ENCODE measurements at regions not wholly inside any gene's neighbourhood (a gene's known extent, or its start where the extent isn't known, plus 50 kb on each side); places are given as distances from the start of the nearest gene placed in this dataset.

DNA sequence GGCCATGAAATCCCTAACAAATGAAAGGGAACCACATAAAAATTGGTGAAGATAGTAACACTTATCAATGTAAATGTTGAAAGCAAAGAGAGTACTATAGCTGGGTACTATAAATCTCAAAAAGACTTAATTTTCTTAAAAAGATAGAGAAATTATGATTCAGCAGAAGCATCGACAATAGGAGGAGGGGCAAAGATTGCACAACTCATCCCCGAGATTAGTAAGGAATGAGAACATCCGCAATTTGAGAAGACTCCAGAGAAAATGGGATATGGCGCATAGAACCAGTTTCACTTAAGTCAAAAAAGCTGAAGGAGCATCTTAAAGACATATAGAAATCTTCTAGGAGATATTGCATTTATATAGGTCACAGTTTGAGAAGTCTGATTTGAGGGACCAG lies 220.2 kb upstream of the SLC16A7 start:
- no peak overlapping the region for H3K9ac ChIP-seq (ENCODE audit: control insufficient read depth, insufficient read depth, low read length)
- TF ChIP-seq SPI1 (IDR thresholded peaks at IDR 0.05; ENCODE audit: borderline replicate concordance, insufficient read depth, low read depth, low read length) (no peak), RAD21 (IDR thresholded peaks at IDR 0.05; ENCODE audit: insufficient read depth, low read depth, low read length) (no peak), ZNF207 (IDR thresholded peaks at IDR 0.05; ENCODE audit: borderline replicate concordance) (no peak), TBL1XR1 (IDR thresholded peaks at IDR 0.05; ENCODE audit: low read depth, low read length) (no peak)
- TF ChIP-seq, protein P1, sequence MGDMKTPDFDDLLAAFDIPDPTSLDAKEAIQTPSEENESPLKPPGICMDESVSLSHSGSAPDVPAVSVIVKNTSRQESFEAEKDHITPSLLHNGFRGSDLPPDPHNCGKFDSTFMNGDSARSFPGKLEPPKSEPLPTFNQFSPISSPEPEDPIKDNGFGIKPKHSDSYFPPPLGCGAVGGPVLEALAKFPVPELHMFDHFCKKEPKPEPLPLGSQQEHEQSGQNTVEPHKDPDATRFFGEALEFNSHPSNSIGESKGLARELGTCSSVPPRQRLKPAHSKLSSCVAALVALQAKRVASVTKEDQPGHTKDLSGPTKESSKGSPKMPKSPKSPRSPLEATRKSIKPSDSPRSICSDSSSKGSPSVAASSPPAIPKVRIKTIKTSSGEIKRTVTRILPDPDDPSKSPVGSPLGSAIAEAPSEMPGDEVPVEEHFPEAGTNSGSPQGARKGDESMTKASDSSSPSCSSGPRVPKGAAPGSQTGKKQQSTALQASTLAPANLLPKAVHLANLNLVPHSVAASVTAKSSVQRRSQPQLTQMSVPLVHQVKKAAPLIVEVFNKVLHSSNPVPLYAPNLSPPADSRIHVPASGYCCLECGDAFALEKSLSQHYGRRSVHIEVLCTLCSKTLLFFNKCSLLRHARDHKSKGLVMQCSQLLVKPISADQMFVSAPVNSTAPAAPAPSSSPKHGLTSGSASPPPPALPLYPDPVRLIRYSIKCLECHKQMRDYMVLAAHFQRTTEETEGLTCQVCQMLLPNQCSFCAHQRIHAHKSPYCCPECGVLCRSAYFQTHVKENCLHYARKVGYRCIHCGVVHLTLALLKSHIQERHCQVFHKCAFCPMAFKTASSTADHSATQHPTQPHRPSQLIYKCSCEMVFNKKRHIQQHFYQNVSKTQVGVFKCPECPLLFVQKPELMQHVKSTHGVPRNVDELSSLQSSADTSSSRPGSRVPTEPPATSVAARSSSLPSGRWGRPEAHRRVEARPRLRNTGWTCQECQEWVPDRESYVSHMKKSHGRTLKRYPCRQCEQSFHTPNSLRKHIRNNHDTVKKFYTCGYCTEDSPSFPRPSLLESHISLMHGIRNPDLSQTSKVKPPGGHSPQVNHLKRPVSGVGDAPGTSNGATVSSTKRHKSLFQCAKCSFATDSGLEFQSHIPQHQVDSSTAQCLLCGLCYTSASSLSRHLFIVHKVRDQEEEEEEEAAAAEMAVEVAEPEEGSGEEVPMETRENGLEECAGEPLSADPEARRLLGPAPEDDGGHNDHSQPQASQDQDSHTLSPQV (IDR thresholded peaks at IDR 0.05), result no peak
- TF ChIP-seq, protein P2, sequence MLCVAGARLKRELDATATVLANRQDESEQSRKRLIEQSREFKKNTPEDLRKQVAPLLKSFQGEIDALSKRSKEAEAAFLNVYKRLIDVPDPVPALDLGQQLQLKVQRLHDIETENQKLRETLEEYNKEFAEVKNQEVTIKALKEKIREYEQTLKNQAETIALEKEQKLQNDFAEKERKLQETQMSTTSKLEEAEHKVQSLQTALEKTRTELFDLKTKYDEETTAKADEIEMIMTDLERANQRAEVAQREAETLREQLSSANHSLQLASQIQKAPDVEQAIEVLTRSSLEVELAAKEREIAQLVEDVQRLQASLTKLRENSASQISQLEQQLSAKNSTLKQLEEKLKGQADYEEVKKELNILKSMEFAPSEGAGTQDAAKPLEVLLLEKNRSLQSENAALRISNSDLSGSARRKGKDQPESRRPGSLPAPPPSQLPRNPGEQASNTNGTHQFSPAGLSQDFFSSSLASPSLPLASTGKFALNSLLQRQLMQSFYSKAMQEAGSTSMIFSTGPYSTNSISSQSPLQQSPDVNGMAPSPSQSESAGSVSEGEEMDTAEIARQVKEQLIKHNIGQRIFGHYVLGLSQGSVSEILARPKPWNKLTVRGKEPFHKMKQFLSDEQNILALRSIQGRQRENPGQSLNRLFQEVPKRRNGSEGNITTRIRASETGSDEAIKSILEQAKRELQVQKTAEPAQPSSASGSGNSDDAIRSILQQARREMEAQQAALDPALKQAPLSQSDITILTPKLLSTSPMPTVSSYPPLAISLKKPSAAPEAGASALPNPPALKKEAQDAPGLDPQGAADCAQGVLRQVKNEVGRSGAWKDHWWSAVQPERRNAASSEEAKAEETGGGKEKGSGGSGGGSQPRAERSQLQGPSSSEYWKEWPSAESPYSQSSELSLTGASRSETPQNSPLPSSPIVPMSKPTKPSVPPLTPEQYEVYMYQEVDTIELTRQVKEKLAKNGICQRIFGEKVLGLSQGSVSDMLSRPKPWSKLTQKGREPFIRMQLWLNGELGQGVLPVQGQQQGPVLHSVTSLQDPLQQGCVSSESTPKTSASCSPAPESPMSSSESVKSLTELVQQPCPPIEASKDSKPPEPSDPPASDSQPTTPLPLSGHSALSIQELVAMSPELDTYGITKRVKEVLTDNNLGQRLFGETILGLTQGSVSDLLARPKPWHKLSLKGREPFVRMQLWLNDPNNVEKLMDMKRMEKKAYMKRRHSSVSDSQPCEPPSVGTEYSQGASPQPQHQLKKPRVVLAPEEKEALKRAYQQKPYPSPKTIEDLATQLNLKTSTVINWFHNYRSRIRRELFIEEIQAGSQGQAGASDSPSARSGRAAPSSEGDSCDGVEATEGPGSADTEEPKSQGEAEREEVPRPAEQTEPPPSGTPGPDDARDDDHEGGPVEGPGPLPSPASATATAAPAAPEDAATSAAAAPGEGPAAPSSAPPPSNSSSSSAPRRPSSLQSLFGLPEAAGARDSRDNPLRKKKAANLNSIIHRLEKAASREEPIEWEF (IDR thresholded peaks at IDR 0.05; ENCODE audit: insufficient replicate concordance, low read depth, low read length), result no peak
- H3K9me3 ChIP-seq (replicated peaks; ENCODE audit: control insufficient read depth, insufficient read depth, low read length), result no peaks in the 10 kb centered on the region
- DNase-seq (ENCODE audit: low read depth, low spot score) (no peak), FAIRE-seq (no peak), ATAC-seq (no peak)
- ChIA-PET SMC1A (ENCODE audit: uncharacterized antibody, unreplicated experiment) (no interaction called here), POLR2A (no interaction called here), CTCF (interaction anchor here (1.1 kb wide), 1 partner anchor 11 kb away, joined by 4 read pairs; no protein-coding TSS in a partner anchor), RAD21 (ENCODE audit: unreplicated experiment) (no interaction called here)
- no peaks in the 10 kb centered on the region for H4K20me1 ChIP-seq (ENCODE audit: control insufficient read depth, insufficient read depth)
- H3K36me3 ChIP-seq (ENCODE audit: control insufficient read depth in 2 of 2, insufficient read depth in 2 of 2, low read length in 1 of 2), result no peaks in the 10 kb centered on the region
- H3K4me1 ChIP-seq (ENCODE audit: control insufficient read depth, insufficient read depth, low read length), result no peaks in the 10 kb centered on the region
- BruUV-seq (replicated peaks), result no TSS peak
- WGBS (ENCODE audit: insufficient coverage, insufficient replicate concordance, low lambda C conversion rate, missing lambda C conversion rate), result 70% methylated on average over 4 of the region's 4 CpGs
- H3K4me2 ChIP-seq (ENCODE audit: control insufficient read depth, insufficient read depth), result no peak overlapping the region
- no peak overlapping the region for H3K27ac ChIP-seq (ENCODE audit: control insufficient read depth, insufficient read depth)
- no peaks in the 10 kb centered on the region for H3K79me2 ChIP-seq (ENCODE audit: control insufficient read depth, insufficient read depth, low read length)
- intact Hi-C loops (cut with micrococcal nuclease; ENCODE audit: unreplicated experiment), result no loop called here
- H2AFZ ChIP-seq (ENCODE audit: control insufficient read depth, low read depth, low read length), result no peak overlapping the region
- no peak overlapping the region for H3K4me3 ChIP-seq
- in situ Hi-C loops (cut with MboI), result no loop called here
- H3K27me3 ChIP-seq (replicated peaks in 1 of 2; ENCODE audit: control insufficient read depth in 2 of 2, insufficient read depth in 2 of 2, low read length in 1 of 2), result no peaks in the 10 kb centered on the region

Data from GM12878 (cell line).